Esophagus squamous epithelium (tissue), 4 donors: ENCODE measurements at regions not wholly inside any gene's neighbourhood (a gene's known extent, or its start where the extent isn't known, plus 50 kb on each side); places are given as distances from the start of the nearest gene placed in this dataset.

Source experiments
- CTCF ChIP-seq, 6 experiments: fragments of 450-650 bp in 4 of 6; fragments of 200-600 bp in 2 of 6; sonication (generic) in 2 of 6; IDR thresholded peaks; one replicate each; pipeline ENCODE4 v1.5.1; 2016 to 2019; ENCODE audit warnings: antibody characterized with exemption in 6 of 6, mild to moderate bottlenecking in 4 of 6, moderate library complexity in 4 of 6
- POLR2A ChIP-seq, 4 donors: fragments of 450-650 bp; IDR thresholded peaks; one replicate each; pipeline ENCODE4 v1.6.1; 2017; ENCODE audit warnings: antibody characterized with exemption in 4 of 4, mild to moderate bottlenecking in 4 of 4, moderate library complexity in 3 of 4

GRCh38 chr2:134002921-134003320, 251.0 kb upstream of the MGAT5 start:
- TF ChIP-seq POLR2A (IDR thresholded peaks at IDR 0.05), result no peak
- no peak for TF ChIP-seq CTCF (IDR thresholded peaks at IDR 0.05)
